ENCODE measurements at regions not wholly inside any gene's neighbourhood (a gene's known extent, or its start where the extent isn't known, plus 50 kb on each side); places are given as distances from the start of the nearest gene placed in this dataset.

DNA sequence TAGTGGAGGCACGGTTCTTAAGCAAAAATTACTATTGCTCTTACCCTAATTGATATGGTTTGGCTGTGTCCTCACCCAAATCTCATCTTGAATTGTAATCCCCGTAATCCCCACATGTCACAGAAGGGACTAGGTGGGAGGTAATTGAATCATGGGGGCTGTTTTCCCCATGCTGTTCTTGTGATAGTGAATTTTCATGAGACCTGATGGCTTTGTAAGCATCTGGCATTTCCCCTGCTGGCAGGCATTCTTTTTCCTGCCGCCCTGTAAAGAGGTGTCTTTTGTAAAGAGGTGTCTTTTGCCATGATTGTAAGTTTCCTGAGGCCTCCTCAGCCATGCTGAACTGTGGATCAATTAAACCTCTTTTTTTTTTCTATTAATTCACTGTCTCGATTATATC lies 1691.8 kb upstream of the SLC39A10 start:
- Histone ChIP-seq H3K36me3 (no peaks in the 10 kb centered on the region), H3K4me1 (ENCODE audit: control insufficient read depth in 1 of 2, insufficient read depth in 1 of 2, low read depth in 1 of 2, low read length in 1 of 2) (no peaks in the 10 kb centered on the region), H3K4me3 (ENCODE audit: low read depth in 1 of 2, low read length in 1 of 2) (no peak overlapping the region), H3K27me3 (no peaks in the 10 kb centered on the region), H3K9me3 (no peaks in the 10 kb centered on the region), H3K27ac (no peak overlapping the region)
- no peak for TF ChIP-seq CTCF (IDR thresholded peaks at IDR 0.05)

DNA sequence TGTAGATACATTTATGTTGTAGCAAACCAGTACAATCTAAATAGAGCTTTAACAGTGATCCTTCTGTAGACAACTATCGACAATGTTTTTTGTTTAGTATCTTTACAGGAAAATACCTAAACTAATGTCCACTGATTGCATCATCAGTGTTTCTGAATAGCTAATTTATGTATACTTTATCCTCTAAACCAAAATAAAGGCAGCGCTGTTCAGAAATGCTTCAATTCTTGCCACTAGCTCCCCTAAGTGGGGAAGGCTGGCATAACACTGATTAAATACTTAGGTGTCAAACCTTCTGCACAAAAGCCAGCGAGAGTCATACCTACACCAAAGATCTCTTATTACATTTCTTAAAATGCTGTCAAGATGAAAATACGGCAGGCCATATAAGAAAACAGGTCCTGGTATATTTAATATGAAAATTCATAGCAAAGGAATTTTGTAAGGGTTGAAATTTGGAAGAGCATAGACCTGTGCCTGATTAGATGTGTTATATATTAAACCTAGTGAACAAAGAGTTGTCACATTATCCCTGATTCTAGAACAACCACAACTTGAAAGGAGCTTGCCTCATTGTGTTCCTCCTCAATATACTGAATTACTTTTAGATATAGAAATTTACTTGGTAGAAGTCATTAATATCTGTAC lies 1693.4 kb upstream of the SLC39A10 start:
- Histone ChIP-seq H3K9me3 (no peaks in the 10 kb centered on the region), H3K27me3 (no peaks in the 10 kb centered on the region), H3K36me3 (no peaks in the 10 kb centered on the region), H3K27ac (no peak overlapping the region), H3K4me3 (ENCODE audit: low read depth in 1 of 2, low read length in 1 of 2) (no peak overlapping the region), H3K4me1 (ENCODE audit: control insufficient read depth in 1 of 2, insufficient read depth in 1 of 2, low read depth in 1 of 2, low read length in 1 of 2) (no peaks in the 10 kb centered on the region)
- TF ChIP-seq CTCF (IDR thresholded peaks at IDR 0.05): no peak

GRCh38 chr2:193946806-193947205 lies 1710.2 kb upstream of the SLC39A10 start:
- H3K4me3 ChIP-seq (ENCODE audit: low read depth in 1 of 2, low read length in 1 of 2): no peak overlapping the region
- no peaks in the 10 kb centered on the region for H3K9me3 ChIP-seq
- H3K36me3 ChIP-seq: no peaks in the 10 kb centered on the region
- H3K27me3 ChIP-seq: no peaks in the 10 kb centered on the region
- H3K4me1 ChIP-seq (ENCODE audit: control insufficient read depth in 1 of 2, insufficient read depth in 1 of 2, low read depth in 1 of 2, low read length in 1 of 2): no peaks in the 10 kb centered on the region
- no peak for TF ChIP-seq CTCF (IDR thresholded peaks at IDR 0.05)
- H3K27ac ChIP-seq: no peak overlapping the region

DNA sequence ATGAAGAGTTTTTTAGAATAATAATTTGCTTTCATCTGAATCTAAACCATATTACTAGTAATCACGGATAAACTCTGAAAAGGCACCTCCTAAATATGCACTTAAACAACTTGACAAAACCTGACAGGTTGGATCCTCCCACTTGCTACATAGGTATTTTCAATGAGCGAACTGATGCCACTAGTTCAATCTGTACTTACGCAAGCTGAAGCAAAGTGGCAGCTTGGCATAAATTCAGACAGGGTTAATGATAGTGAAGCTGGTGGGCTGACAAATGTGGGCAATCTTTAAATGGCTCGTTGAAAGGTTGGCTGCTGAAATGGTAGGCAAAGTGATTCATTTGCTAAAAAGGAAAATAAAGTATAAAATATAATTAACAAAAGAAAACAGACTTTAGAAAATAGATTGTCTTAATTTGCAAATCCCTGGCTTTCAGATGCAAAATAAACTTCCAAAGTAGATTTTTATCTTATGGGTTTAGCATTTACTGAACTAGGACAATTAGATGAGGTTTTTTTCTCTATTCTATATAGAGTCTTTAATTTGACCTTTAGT lies 1713.5 kb upstream of the SLC39A10 start:
- H3K4me3 ChIP-seq (ENCODE audit: low read depth in 1 of 2, low read length in 1 of 2): no peak overlapping the region
- no peaks in the 10 kb centered on the region for H3K9me3 ChIP-seq

DNA sequence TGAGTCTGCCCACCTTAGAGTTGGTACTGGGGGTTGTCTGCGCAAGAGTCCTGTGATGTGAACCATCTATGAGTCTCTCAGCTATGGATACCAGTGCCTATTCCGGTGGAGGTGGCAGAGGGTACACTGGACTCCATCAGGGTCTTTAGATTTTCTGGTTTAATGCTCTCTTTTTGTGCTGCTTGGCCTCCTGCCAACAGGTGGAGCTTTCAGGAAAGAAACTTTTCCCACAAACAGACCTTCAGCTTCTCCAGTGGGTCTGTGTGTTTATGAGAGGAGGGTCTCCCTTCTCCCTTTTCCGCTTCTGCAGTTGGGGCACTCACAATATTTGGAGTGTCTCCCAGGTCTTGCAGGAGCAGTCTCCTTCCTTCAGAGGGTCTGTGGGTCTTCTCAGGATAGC lies 1721.9 kb upstream of the SLC39A10 start:
- Histone ChIP-seq H3K9me3 (no peaks in the 10 kb centered on the region), H3K27me3 (no peaks in the 10 kb centered on the region), H3K27ac (no peak overlapping the region), H3K4me3 (ENCODE audit: low read depth in 1 of 2, low read length in 1 of 2) (no peak overlapping the region), H3K36me3 (no peaks in the 10 kb centered on the region), H3K4me1 (ENCODE audit: control insufficient read depth in 1 of 2, insufficient read depth in 1 of 2, low read depth in 1 of 2, low read length in 1 of 2) (no peaks in the 10 kb centered on the region)
- no peak for TF ChIP-seq CTCF (IDR thresholded peaks at IDR 0.05)

More for the DNA sequence above, 1713.5 kb upstream of the SLC39A10 start:
- no peaks in the 10 kb centered on the region for H3K27me3 ChIP-seq
- H3K36me3 ChIP-seq: no peaks in the 10 kb centered on the region
- TF ChIP-seq CTCF (IDR thresholded peaks at IDR 0.05): no peak
- no peaks in the 10 kb centered on the region for H3K4me1 ChIP-seq (ENCODE audit: control insufficient read depth in 1 of 2, insufficient read depth in 1 of 2, low read depth in 1 of 2, low read length in 1 of 2)
- H3K27ac ChIP-seq: no peak overlapping the region
